Gastroesophageal sphincter (tissue), 4 donors: ENCODE measurements at regions not wholly inside any gene's neighbourhood (a gene's known extent, or its start where the extent isn't known, plus 50 kb on each side); places are given as distances from the start of the nearest gene placed in this dataset.

Experiments
- ATAC-seq: fragments of 150-250 bp; one replicate; pipeline ENCODE4 v1.9.1; 2016; ENCODE audit warnings: mild to moderate bottlenecking, moderate library complexity
- H3K27ac ChIP-seq, 4 donors: fragments of 200-600 bp; sonication (generic) in 3 of 4; 1 replicate in 3 of 4; 2 replicates in 1 of 4; pipeline ENCODE4 v1.5.1; 2016 to 2019
- H3K27me3 ChIP-seq: fragments of 200-600 bp; sonication (generic); one replicate; pipeline ENCODE4 v1.5.1; 2019
- H3K36me3 ChIP-seq, 2 donors: fragments of 200-600 bp; sonication (generic); one replicate each; pipeline ENCODE4 v1.5.1; 2019; ENCODE audit warnings: control low read depth in 1 of 2
- H3K4me1 ChIP-seq, 3 donors: fragments of 200-600 bp; sonication (generic); 1 replicate in 2 of 3; 2 replicates in 1 of 3; pipeline ENCODE4 v1.5.1; 2016 to 2019; ENCODE audit warnings: control low read depth in 2 of 3
- H3K4me3 ChIP-seq, 2 donors: fragments of 200-600 bp; sonication (generic); one replicate each; pipeline ENCODE4 v1.5.1; 2019; ENCODE audit warnings: mild to moderate bottlenecking in 1 of 2, moderate library complexity in 1 of 2
- H3K9me3 ChIP-seq, 3 donors: fragments of 200-600 bp; sonication (generic); one replicate each; pipeline ENCODE4 v1.5.1; 2017 to 2019; ENCODE audit warnings: control low read depth in 2 of 3
- CTCF ChIP-seq, 4 experiments: fragments of 200-600 bp in 2 of 4; fragments of 450-650 bp in 2 of 4; sonication (generic) in 1 of 4; IDR thresholded peaks; one replicate each; pipeline ENCODE4 v1.5.1; 2017 to 2019; ENCODE audit warnings: antibody characterized with exemption in 4 of 4, mild to moderate bottlenecking in 2 of 4, moderate library complexity in 2 of 4
- EP300 ChIP-seq: sonication (generic); formaldehyde crosslinking; IDR thresholded peaks from one replicate; pipeline ENCODE4 v1.6.1; 2017; ENCODE audit warnings: antibody characterized with exemption, mild to moderate bottlenecking
- POLR2A ChIP-seq, 2 donors: fragments of 450-650 bp; IDR thresholded peaks; one replicate each; pipeline ENCODE4 v1.6.1; 2017; ENCODE audit warnings: antibody characterized with exemption in 2 of 2, mild to moderate bottlenecking in 2 of 2, moderate library complexity in 1 of 2
- POLR2AphosphoS5 ChIP-seq: sonication (generic); formaldehyde crosslinking; IDR thresholded peaks from one replicate; pipeline ENCODE4 v1.6.1; 2017; ENCODE audit warnings: antibody characterized with exemption
- WGBS, 2 donors: methylation state at CpG; one replicate each; pipeline ENCODE4 v1.1.5; 2018; ENCODE audit warnings: low coverage in 1 of 2; 5-methylcytosine and 5-hydroxymethylcytosine counted together

DNA sequence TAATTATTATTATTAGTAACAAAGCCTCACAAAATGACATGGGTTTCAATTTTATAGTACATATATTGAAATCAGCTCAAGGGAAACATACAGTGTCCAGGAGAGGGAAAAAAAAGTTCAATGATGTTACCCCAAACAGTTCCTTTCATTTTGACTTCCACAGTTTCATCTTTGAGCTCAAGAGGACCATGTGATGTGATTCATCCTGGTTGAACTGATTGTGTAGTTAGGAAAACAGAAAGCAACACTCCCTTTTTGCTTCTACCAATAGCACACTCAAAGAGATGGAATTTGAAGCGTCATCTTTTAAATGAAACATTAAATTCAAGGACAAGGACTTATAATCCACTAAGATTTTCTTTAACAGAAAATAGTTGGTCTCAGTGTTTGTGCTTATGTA, 461.0 kb downstream of the FOXG1 start:
- TF ChIP-seq POLR2AphosphoS5 (no peak), EP300 (no peak), CTCF (IDR thresholded peaks at IDR 0.05) (no peak), POLR2A (IDR thresholded peaks at IDR 0.05) (no peak)
- Histone ChIP-seq H3K4me3 (no peak overlapping the region), H3K4me1 (peaks cover 0 to 4% (median 0%) of the 10 kb centered on the region in 3 donors), H3K9me3 (no peaks in the 10 kb centered on the region), H3K36me3 (no peaks in the 10 kb centered on the region), H3K27me3 (no peaks in the 10 kb centered on the region), H3K27ac (no peak overlapping the region)
- ATAC-seq = no peak
- 89 to 91% methylated on average over 1 of the region's 1 CpG for WGBS, 2 donors

GRCh38 chr14:29232153-29232552, 465.6 kb downstream of the FOXG1 start:
- no peak overlapping the region for H3K27ac ChIP-seq
- H3K9me3 ChIP-seq = no peaks in the 10 kb centered on the region
- WGBS, 2 donors = 84 to 94% methylated on average over 4 of the region's 4 CpGs
- no peaks in the 10 kb centered on the region for H3K27me3 ChIP-seq
- no peaks in the 10 kb centered on the region for H3K4me1 ChIP-seq
- ATAC-seq = no peak
- H3K4me3 ChIP-seq = no peak overlapping the region
- H3K36me3 ChIP-seq = no peaks in the 10 kb centered on the region
- TF ChIP-seq EP300 (no peak), POLR2AphosphoS5 (no peak), POLR2A (IDR thresholded peaks at IDR 0.05) (no peak), CTCF (IDR thresholded peaks at IDR 0.05) (no peak)

GRCh38 chr14:29232711-29233110, 466.1 kb downstream of the FOXG1 start:
- H3K27ac ChIP-seq = no peak overlapping the region
- H3K4me1 ChIP-seq = no peaks in the 10 kb centered on the region
- no peaks in the 10 kb centered on the region for H3K27me3 ChIP-seq
- no peaks in the 10 kb centered on the region for H3K9me3 ChIP-seq
- H3K36me3 ChIP-seq = no peaks in the 10 kb centered on the region
- no peak overlapping the region for H3K4me3 ChIP-seq
- TF ChIP-seq POLR2A (IDR thresholded peaks at IDR 0.05) (no peak), CTCF (IDR thresholded peaks at IDR 0.05) (no peak), EP300 (no peak), POLR2AphosphoS5 (no peak)
- ATAC-seq = no peak

DNA sequence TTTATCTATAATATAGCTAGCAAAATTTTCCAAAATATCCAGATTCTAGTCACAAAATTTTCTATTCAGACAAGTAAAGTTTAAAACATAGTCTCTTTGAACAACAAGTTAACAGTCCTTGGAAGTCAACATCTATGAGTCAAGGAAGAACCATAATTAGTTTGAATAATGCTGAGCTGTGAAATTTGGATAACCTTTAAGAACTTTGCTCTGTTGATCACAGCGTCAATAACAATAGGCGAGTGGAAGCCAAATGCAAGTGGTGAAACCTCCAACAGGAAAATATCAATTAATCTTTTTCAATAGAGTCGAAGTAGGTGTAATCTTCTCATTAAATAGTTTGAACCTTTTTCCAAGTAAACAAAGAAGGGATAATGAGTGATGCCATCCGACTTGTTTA, 466.6 kb downstream of the FOXG1 start:
- ATAC-seq = no peak
- H3K4me3 ChIP-seq = no peak overlapping the region
- no peaks in the 10 kb centered on the region for H3K9me3 ChIP-seq
- H3K4me1 ChIP-seq = no peaks in the 10 kb centered on the region
- H3K27ac ChIP-seq = no peak overlapping the region
- 54 to 70% methylated on average over 4 of the region's 4 CpGs for WGBS, 2 donors
- TF ChIP-seq EP300 (no peak), POLR2AphosphoS5 (no peak), POLR2A (IDR thresholded peaks at IDR 0.05) (no peak), CTCF (IDR thresholded peaks at IDR 0.05) (no peak)
- H3K36me3 ChIP-seq = no peaks in the 10 kb centered on the region
- H3K27me3 ChIP-seq = no peaks in the 10 kb centered on the region

DNA sequence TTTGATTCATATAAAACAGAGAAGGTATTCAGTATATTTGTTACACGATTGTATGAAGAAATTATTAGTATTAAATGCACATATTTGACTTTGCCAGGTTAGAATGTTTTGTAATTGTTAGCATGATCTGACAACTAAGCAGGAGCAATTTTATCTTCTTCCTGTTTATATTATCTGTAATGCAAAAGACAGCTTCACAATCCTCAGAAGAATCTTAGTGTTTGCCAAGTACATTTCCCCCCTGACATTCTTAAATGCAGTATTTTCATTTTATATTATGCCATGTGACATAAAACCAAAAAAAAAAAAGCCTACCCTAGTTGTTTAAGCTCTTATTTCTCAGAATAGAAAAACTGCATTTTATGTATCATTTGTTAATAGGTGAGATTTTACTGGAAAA, 469.4 kb downstream of the FOXG1 start:
- no peaks in the 10 kb centered on the region for H3K9me3 ChIP-seq
- no peak overlapping the region for H3K27ac ChIP-seq
- H3K27me3 ChIP-seq = no peaks in the 10 kb centered on the region
- no peak overlapping the region for H3K4me3 ChIP-seq
- 25 to 42% methylated on average over 1 of the region's 1 CpG for WGBS, 2 donors
- no peak for TF ChIP-seq CTCF (IDR thresholded peaks at IDR 0.05)
- no peak for TF ChIP-seq EP300
- TF ChIP-seq POLR2AphosphoS5 = no peak
- ATAC-seq = no peak
- no peaks in the 10 kb centered on the region for H3K4me1 ChIP-seq
- H3K36me3 ChIP-seq = no peaks in the 10 kb centered on the region
